ENCODE measurements at regions not wholly inside any gene's neighbourhood (a gene's known extent, or its start where the extent isn't known, plus 50 kb on each side); places are given as distances from the start of the nearest gene placed in this dataset.

- in situ Hi-C loops (cut with MboI; ENCODE audit: low sequenced_read_pairs, unreplicated experiment), result no loop called here
- DNase-seq (ENCODE audit: low spot score), result no peak
- TF ChIP-seq, protein P1, sequence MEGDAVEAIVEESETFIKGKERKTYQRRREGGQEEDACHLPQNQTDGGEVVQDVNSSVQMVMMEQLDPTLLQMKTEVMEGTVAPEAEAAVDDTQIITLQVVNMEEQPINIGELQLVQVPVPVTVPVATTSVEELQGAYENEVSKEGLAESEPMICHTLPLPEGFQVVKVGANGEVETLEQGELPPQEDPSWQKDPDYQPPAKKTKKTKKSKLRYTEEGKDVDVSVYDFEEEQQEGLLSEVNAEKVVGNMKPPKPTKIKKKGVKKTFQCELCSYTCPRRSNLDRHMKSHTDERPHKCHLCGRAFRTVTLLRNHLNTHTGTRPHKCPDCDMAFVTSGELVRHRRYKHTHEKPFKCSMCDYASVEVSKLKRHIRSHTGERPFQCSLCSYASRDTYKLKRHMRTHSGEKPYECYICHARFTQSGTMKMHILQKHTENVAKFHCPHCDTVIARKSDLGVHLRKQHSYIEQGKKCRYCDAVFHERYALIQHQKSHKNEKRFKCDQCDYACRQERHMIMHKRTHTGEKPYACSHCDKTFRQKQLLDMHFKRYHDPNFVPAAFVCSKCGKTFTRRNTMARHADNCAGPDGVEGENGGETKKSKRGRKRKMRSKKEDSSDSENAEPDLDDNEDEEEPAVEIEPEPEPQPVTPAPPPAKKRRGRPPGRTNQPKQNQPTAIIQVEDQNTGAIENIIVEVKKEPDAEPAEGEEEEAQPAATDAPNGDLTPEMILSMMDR (IDR thresholded peaks at IDR 0.05; ENCODE audit: borderline replicate concordance, control extremely low read depth, extremely low read depth, insufficient read depth, missing control alignments), result no peak
These were observed 814.3 kb downstream of the METTL15 start for GRCh38 chr11:28922386-28922981.

- TF ChIP-seq, protein P1 (IDR thresholded peaks at IDR 0.05; ENCODE audit: borderline replicate concordance, control extremely low read depth, extremely low read depth, insufficient read depth, missing control alignments), result no peak
- DNase-seq (ENCODE audit: low spot score), result no peak
- in situ Hi-C loops (cut with MboI; ENCODE audit: low sequenced_read_pairs, unreplicated experiment), result no loop called here
These were observed 811.0 kb downstream of the METTL15 start for GRCh38 chr11:28919194-28919593.

GRCh38 chr11:28913883-28914282 lies 805.7 kb downstream of the METTL15 start:
- TF ChIP-seq, protein P1 (IDR thresholded peaks at IDR 0.05; ENCODE audit: borderline replicate concordance, control extremely low read depth, extremely low read depth, insufficient read depth, missing control alignments), result no peak
- in situ Hi-C loops (cut with MboI; ENCODE audit: low sequenced_read_pairs, unreplicated experiment), result no loop called here
- no peak for DNase-seq (ENCODE audit: low spot score)

- no peak for DNase-seq (ENCODE audit: low spot score)
- TF ChIP-seq, protein P1 (IDR thresholded peaks at IDR 0.05; ENCODE audit: borderline replicate concordance, control extremely low read depth, extremely low read depth, insufficient read depth, missing control alignments), result no peak
- in situ Hi-C loops (cut with MboI; ENCODE audit: low sequenced_read_pairs, unreplicated experiment), result no loop called here
These were observed 803.6 kb downstream of the METTL15 start for GRCh38 chr11:28911829-28912228.

GRCh38 chr11:28910926-28911325 lies 802.7 kb downstream of the METTL15 start:
- DNase-seq (ENCODE audit: low spot score), result no peak
- in situ Hi-C loops (cut with MboI; ENCODE audit: low sequenced_read_pairs, unreplicated experiment), result no loop called here
- TF ChIP-seq, protein P1 (IDR thresholded peaks at IDR 0.05; ENCODE audit: borderline replicate concordance, control extremely low read depth, extremely low read depth, insufficient read depth, missing control alignments), result no peak

DNA sequence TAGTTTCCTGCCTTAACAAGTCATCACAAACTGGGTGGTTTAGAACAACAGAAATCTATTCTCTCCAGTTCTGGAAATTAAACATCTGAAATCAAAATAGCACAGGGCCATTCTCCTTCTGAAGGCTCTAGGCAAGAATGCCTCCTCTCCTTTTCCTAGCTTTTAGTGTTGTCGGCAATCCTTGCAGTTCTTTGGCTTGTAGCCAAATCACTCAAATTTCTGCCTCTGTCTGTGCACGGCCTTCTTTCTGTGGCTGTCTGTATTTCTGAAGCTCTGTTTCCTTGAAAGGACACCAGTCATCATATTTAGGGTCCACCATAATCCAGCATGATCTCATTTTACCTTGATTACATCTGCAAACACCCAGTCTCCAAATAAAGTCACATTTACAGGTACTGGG lies 795.5 kb downstream of the METTL15 start:
- in situ Hi-C loops (cut with MboI; ENCODE audit: low sequenced_read_pairs, unreplicated experiment), result no loop called here
- no peak for DNase-seq (ENCODE audit: low spot score)
- TF ChIP-seq, protein P1 (IDR thresholded peaks at IDR 0.05; ENCODE audit: borderline replicate concordance, control extremely low read depth, extremely low read depth, insufficient read depth, missing control alignments), result no peak

All from GM13976 (cell line).